Natural killer cell (primary cell): ENCODE measurements at regions not wholly inside any gene's neighbourhood (a gene's known extent, or its start where the extent isn't known, plus 50 kb on each side); places are given as distances from the start of the nearest gene placed in this dataset.

Experiments used
- ATAC-seq, 3 donors: fragments of 150-1000 bp in 2 of 3; fragments of 200-7000 bp in 1 of 3; cut with Tn5 transposase; 1 replicate in 1 of 3; 2 replicates in 2 of 3; pipeline ENCODE4 v1.10.0; 2021; ENCODE audit warnings: mild to moderate bottlenecking in 2 of 3, moderate library complexity in 2 of 3
- DNase-seq, 2 donors: peaks; one replicate each; pipeline versions ENCODE4 v3.0.0 to v3.0.0-alpha.2; 2013 to 2021; ENCODE audit warnings: mixed read lengths in 1 of 2
- H3K27ac ChIP-seq: one replicate; pipeline ENCODE4 v1.5.1; 2013; ENCODE audit warnings: mild to moderate bottlenecking, low read length
- H3K27me3 ChIP-seq: one replicate; pipeline ENCODE4 v1.6.1; 2013; ENCODE audit warnings: low read length; ENCODE audit not compliant: control insufficient read depth, insufficient read depth
- H3K36me3 ChIP-seq: one replicate; pipeline ENCODE4 v1.6.1; 2013; ENCODE audit warnings: low read length; ENCODE audit not compliant: control insufficient read depth, insufficient read depth
- H3K4me1 ChIP-seq: one replicate; pipeline ENCODE4 v1.6.1; 2013; ENCODE audit warnings: low read length; ENCODE audit not compliant: control insufficient read depth, insufficient read depth
- H3K4me3 ChIP-seq: one replicate; pipeline ENCODE4 v1.5.1; 2013; ENCODE audit warnings: low read length
- H3K9me3 ChIP-seq: one replicate; pipeline ENCODE4 v1.6.1; 2013; ENCODE audit warnings: low read length; ENCODE audit not compliant: control insufficient read depth, insufficient read depth
- H3K27ac Mint-ChIP-seq, 2 donors: one replicate each; pipeline ENCODE4 v1.8.0; 2022; ENCODE audit warnings: mild to moderate bottlenecking in 2 of 2, mixed read lengths in 2 of 2, moderate library complexity in 1 of 2
- H3K27me3 Mint-ChIP-seq, 2 donors: one replicate each; pipeline ENCODE4 v1.8.0; 2022; ENCODE audit warnings: low read depth in 2 of 2, mixed read lengths in 2 of 2
- H3K36me3 Mint-ChIP-seq: one replicate; pipeline ENCODE4 v1.8.0; 2022; ENCODE audit warnings: mixed read lengths
- H3K4me1 Mint-ChIP-seq, 2 donors: one replicate each; pipeline ENCODE4 v1.8.0; 2022; ENCODE audit warnings: mixed read lengths in 2 of 2
- H3K4me3 Mint-ChIP-seq: one replicate; pipeline ENCODE4 v1.8.0; 2022; ENCODE audit warnings: mild to moderate bottlenecking, moderate library complexity, mixed read lengths
- H3K9me3 Mint-ChIP-seq, 2 donors: one replicate each; pipeline ENCODE4 v1.8.0; 2022; ENCODE audit warnings: mixed read lengths in 2 of 2
- WGBS: methylation state at CpG from one replicate; pipeline ENCODE4 v1.1.7; 2013; ENCODE audit warnings: missing lambda C conversion rate; ENCODE audit not compliant: insufficient coverage; 5-methylcytosine and 5-hydroxymethylcytosine counted together
- intact Hi-C: fragments of 100-400 bp; cut with micrococcal nuclease; formaldehyde crosslinking; loops from one replicate; pipeline ENCODE4 v1.14.2; 2022
- TF ChIP-seq, protein P1 (sequence below): fragments of 200-600 bp; IDR thresholded peaks from one replicate; pipeline ENCODE4 v1.8.0; 2022; ENCODE audit warnings: antibody characterized with exemption

DNA sequence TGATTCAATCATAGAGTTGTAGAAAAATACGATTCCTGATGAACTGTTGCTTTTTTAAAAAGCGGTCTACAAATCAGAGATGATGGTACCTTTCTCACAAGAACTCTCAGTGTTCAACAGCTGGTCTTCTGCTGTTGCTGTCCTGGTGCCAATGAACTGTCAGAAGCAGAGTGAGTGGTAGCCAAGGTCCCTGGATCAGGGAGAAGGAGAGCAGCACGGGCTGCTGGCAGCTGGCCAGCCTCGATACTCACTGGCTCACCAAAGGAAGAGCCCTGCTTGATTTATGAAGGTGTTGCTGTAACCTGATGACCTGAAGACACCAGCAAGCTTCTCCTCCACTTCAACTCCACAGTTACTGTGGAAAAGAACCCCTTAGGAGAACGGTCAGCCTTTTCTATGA is 300.8 kb upstream of the SOX11 start:
- 59% methylated on average over 5 of the region's 5 CpGs for WGBS

DNA sequence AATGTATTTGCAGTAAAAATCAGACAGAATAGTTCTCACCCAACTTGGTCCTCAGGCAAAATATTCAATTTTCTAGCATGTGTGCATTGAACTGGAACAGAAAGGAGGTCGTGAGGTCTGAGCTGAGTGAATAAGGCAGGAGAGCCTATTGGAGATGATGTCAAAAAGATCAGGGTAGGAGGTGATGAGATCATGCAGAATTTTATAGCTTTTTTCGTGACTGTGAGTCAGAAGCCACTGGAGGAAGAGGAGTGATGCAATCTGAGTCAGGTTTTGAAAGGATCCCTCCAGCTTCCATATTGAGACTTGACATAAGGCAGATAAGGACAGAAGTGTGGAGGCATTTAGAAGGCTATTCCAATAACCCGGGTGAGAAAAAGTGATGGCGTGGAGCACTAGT is 299.5 kb upstream of the SOX11 start:
- 79% methylated on average over 4 of the region's 4 CpGs for WGBS
- ATAC-seq (no peak), DNase-seq (no peak)
- Mint-ChIP-seq H3K4me3 (no peak overlapping the region), H3K4me1 (no peaks in the 10 kb centered on the region), H3K27me3 (no peaks in the 10 kb centered on the region), H3K27ac (no peak overlapping the region), H3K9me3 (peaks cover 12 to 13% of the 10 kb centered on the region in 2 donors), H3K36me3 (no peaks in the 10 kb centered on the region)
- no peaks in the 10 kb centered on the region for H3K36me3 ChIP-seq
- TF ChIP-seq, protein P1, sequence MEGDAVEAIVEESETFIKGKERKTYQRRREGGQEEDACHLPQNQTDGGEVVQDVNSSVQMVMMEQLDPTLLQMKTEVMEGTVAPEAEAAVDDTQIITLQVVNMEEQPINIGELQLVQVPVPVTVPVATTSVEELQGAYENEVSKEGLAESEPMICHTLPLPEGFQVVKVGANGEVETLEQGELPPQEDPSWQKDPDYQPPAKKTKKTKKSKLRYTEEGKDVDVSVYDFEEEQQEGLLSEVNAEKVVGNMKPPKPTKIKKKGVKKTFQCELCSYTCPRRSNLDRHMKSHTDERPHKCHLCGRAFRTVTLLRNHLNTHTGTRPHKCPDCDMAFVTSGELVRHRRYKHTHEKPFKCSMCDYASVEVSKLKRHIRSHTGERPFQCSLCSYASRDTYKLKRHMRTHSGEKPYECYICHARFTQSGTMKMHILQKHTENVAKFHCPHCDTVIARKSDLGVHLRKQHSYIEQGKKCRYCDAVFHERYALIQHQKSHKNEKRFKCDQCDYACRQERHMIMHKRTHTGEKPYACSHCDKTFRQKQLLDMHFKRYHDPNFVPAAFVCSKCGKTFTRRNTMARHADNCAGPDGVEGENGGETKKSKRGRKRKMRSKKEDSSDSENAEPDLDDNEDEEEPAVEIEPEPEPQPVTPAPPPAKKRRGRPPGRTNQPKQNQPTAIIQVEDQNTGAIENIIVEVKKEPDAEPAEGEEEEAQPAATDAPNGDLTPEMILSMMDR, result no peak
- no peak overlapping the region for H3K27ac ChIP-seq
- H3K9me3 ChIP-seq, result no peaks in the 10 kb centered on the region
- H3K27me3 ChIP-seq, result no peaks in the 10 kb centered on the region
- intact Hi-C loops, result no loop called here
- no peaks in the 10 kb centered on the region for H3K4me1 ChIP-seq
- H3K4me3 ChIP-seq, result no peak overlapping the region

More for the DNA sequence above, 300.8 kb upstream of the SOX11 start:
- intact Hi-C loops, result no loop called here
- H3K4me3 ChIP-seq, result no peak overlapping the region
- H3K27me3 Mint-ChIP-seq, result no peaks in the 10 kb centered on the region
- H3K27me3 ChIP-seq, result no peaks in the 10 kb centered on the region
- H3K4me1 ChIP-seq, result no peaks in the 10 kb centered on the region
- H3K27ac Mint-ChIP-seq, result no peak overlapping the region
- H3K36me3 Mint-ChIP-seq, result no peaks in the 10 kb centered on the region
- no peak overlapping the region for H3K27ac ChIP-seq
- no peaks in the 10 kb centered on the region for H3K9me3 ChIP-seq
- no peaks in the 10 kb centered on the region for H3K36me3 ChIP-seq
- H3K4me3 Mint-ChIP-seq, result no peak overlapping the region
- TF ChIP-seq, protein P1, result no peak
- H3K4me1 Mint-ChIP-seq, result no peaks in the 10 kb centered on the region
- DNase-seq (no peak), ATAC-seq (no peak)
- H3K9me3 Mint-ChIP-seq, result peaks cover 5 to 9% of the 10 kb centered on the region in 2 donors

DNA sequence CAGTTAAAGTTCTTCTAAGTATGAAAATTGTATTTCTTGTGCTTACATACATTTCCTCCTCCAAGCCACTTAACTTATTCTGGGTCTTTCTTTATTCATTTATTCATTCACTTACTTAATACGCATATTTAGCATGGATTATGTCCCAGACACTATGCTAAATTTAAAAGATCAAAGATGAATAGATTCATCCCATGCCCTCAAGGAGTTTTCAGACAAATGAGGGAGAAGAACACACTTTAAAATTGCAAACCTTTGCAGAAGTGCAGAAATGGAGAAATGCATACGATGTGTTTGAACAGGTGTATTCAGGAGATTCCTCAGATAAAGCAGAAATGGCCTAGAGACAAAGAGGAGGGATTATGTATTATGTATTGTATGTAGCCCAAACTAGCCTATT is 298.7 kb upstream of the SOX11 start:
- no peak overlapping the region for H3K4me3 Mint-ChIP-seq
- TF ChIP-seq, protein P1, result no peak
- H3K27ac ChIP-seq, result no peak overlapping the region
- intact Hi-C loops, result no loop called here
- no peaks in the 10 kb centered on the region for H3K27me3 ChIP-seq
- no peaks in the 10 kb centered on the region for H3K27me3 Mint-ChIP-seq
- no peaks in the 10 kb centered on the region for H3K4me1 Mint-ChIP-seq
- DNase-seq, result no peak
- H3K36me3 ChIP-seq, result no peaks in the 10 kb centered on the region
- WGBS, result 46% methylated on average over 1 of the region's 2 CpGs
- H3K9me3 ChIP-seq, result no peaks in the 10 kb centered on the region
- no peaks in the 10 kb centered on the region for H3K36me3 Mint-ChIP-seq
- no peaks in the 10 kb centered on the region for H3K4me1 ChIP-seq
- no peak overlapping the region for H3K27ac Mint-ChIP-seq
- peaks cover 11% of the 10 kb centered on the region in 2 donors for H3K9me3 Mint-ChIP-seq
- H3K4me3 ChIP-seq, result no peak overlapping the region
- ATAC-seq, result no peak

DNA sequence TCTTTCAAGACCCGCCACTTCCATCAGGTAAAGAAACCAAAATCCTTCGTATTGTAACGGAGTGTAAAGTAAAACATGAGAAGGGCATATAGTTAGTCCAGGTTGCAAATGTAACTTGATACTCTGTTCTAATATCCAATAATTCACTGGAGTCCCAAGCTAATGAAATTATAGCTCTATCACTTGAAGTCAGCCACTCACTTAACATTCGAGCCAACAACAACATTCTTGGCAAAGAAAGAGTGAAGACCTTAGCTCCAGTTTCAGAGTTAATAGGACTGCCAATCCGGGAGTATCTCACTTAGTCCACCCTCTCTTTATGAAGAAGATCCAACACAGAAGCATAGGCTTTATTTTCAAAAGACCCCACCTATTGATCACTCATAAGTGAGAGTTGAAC is 298.0 kb upstream of the SOX11 start:
- H3K4me3 ChIP-seq, result no peak overlapping the region
- H3K27ac ChIP-seq, result no peak overlapping the region
- no peaks in the 10 kb centered on the region for H3K4me1 Mint-ChIP-seq
- TF ChIP-seq, protein P1, result no peak
- H3K36me3 Mint-ChIP-seq, result no peaks in the 10 kb centered on the region
- no peaks in the 10 kb centered on the region for H3K9me3 ChIP-seq
- no peaks in the 10 kb centered on the region for H3K27me3 ChIP-seq
- no peaks in the 10 kb centered on the region for H3K4me1 ChIP-seq
- H3K9me3 Mint-ChIP-seq, result peaks cover 11 to 13% of the 10 kb centered on the region in 2 donors
- no peaks in the 10 kb centered on the region for H3K27me3 Mint-ChIP-seq
- intact Hi-C loops, result no loop called here
- no peak overlapping the region for H3K4me3 Mint-ChIP-seq
- WGBS, result 84% methylated on average over 3 of the region's 5 CpGs
- no peak for DNase-seq
- no peaks in the 10 kb centered on the region for H3K36me3 ChIP-seq
- no peak for ATAC-seq
- no peak overlapping the region for H3K27ac Mint-ChIP-seq
